K562 (cell line): ENCODE measurements at regions not wholly inside any gene's neighbourhood (a gene's known extent, or its start where the extent isn't known, plus 50 kb on each side); places are given as distances from the start of the nearest gene placed in this dataset.

Experiments
- ATAC-seq: fragments of 200-7000 bp; cut with Tn5 transposase; 3 replicates; pipeline ENCODE4 v1.9.1; 2020; ENCODE audit warnings: moderate library complexity
- BruUV-seq: library from RNA; stranded (reverse); fragments of 400-500 nt; replicated peaks from 2 replicates; lab custom pipeline; 2021; lab: Mats Ljungman, UMichigan
- CTCF ChIA-PET: fragments of 300-600 bp; formaldehyde crosslinking; extraction: SDS; loops from one replicate; lab custom pipeline; 2021; ENCODE audit warnings: low intra/inter-chr PET ratio; lab: Yijun Ruan, JAX
- POLR2A ChIA-PET: fragments of 300-600, 350-650 bp; sonication (Branson Sonifier 250); formaldehyde crosslinking; extraction: SDS; loops from one replicate; lab custom pipeline; 2021; ENCODE audit warnings: antibody characterized with exemption, inconsistent platforms; lab: Yijun Ruan, JAX
- DNase-seq, 4 experiments: peaks; one replicate each; pipeline versions ENCODE4 v3.0.0 to v3.0.0-alpha.2; 2011 to 2018; ENCODE audit warnings: low spot score in 3 of 4, mixed read lengths in 3 of 4; ENCODE audit errors: extremely low read depth in 1 of 4
- FAIRE-seq: peaks from 2 replicates; lab custom pipeline; 2011; peaks lifted over from hg19 to GRCh38; lab: Jason Lieb, UNC
- H2AFZ ChIP-seq: 2 replicates; pipeline ENCODE4 v1.6.0; 2011; ENCODE audit warnings: low read depth, low read length, control low read depth, inconsistent platforms
- H3K27ac ChIP-seq: fragments of 200-600 bp; 3 replicates; pipeline ENCODE4 v1.8.0; 2011; ENCODE audit warnings: low read depth, mild to moderate bottlenecking, control low read depth, inconsistent platforms, low read length, moderate library complexity, mixed read lengths; ENCODE audit errors: extremely low read depth
- H3K27me3 ChIP-seq, 2 experiments: fragments of 300-600 bp in 1 of 2; 2 replicates in 1 of 2; 3 replicates in 1 of 2; pipeline versions ENCODE4 v1.6.0 to v1.8.0; 2011; ENCODE audit warnings: inconsistent platforms in 2 of 2, low read length in 2 of 2, mild to moderate bottlenecking in 1 of 2, mixed read lengths in 1 of 2, moderate library complexity in 1 of 2; ENCODE audit not compliant: control insufficient read depth in 2 of 2, insufficient read depth in 2 of 2
- H3K36me3 ChIP-seq: fragments of 300-600 bp; 3 replicates; pipeline ENCODE4 v1.8.0; 2011; ENCODE audit warnings: mild to moderate bottlenecking, low read length, inconsistent platforms; ENCODE audit not compliant: control insufficient read depth, insufficient read depth
- H3K4me1 ChIP-seq, 2 experiments: fragments of 200-600 bp in 1 of 2; replicated peaks in 1 of 2; 2 replicates in 1 of 2; 3 replicates in 1 of 2; pipeline versions ENCODE4 v1.5.1 to v1.8.0; 2011; ENCODE audit warnings: inconsistent platforms in 2 of 2, low read length in 2 of 2, mild to moderate bottlenecking in 1 of 2, mixed read lengths in 1 of 2, moderate library complexity in 1 of 2; ENCODE audit not compliant: control insufficient read depth in 2 of 2, insufficient read depth in 2 of 2
- H3K4me2 ChIP-seq: 2 replicates; pipeline ENCODE4 v1.6.1; 2011; ENCODE audit warnings: low read length, control low read depth, inconsistent platforms, mixed read lengths; ENCODE audit not compliant: insufficient read depth
- H3K4me3 ChIP-seq: fragments of 200-600 bp; sonication (generic), shearing (Covaris generic); 2 replicates; pipeline ENCODE4 v1.5.1; 2016; ENCODE audit warnings: control low read depth, inconsistent platforms
- H3K79me2 ChIP-seq: fragments of 200-600 bp; 3 replicates; pipeline ENCODE4 v1.8.0; 2011; ENCODE audit warnings: low read length, inconsistent platforms; ENCODE audit not compliant: control insufficient read depth, insufficient read depth
- H3K9ac ChIP-seq, 2 experiments: 2 replicates each; pipeline versions ENCODE4 v1.6.0 to v1.6.1; 2011; ENCODE audit warnings: low read depth in 2 of 2, low read length in 2 of 2, control low read depth in 1 of 2, inconsistent platforms in 1 of 2, mild to moderate bottlenecking in 1 of 2, mixed read lengths in 1 of 2; ENCODE audit not compliant: insufficient read depth in 1 of 2
- H3K9me1 ChIP-seq: one replicate; pipeline ENCODE4 v1.6.0; 2011; ENCODE audit warnings: inconsistent platforms, mild to moderate bottlenecking, low read length, moderate library complexity; ENCODE audit not compliant: control insufficient read depth, insufficient read depth
- H3K9me3 ChIP-seq: replicated peaks from 2 replicates; pipeline ENCODE4 v1.5.1; 2011; ENCODE audit warnings: low read depth, low read length, inconsistent platforms; ENCODE audit not compliant: control insufficient read depth, insufficient read depth
- H4K20me1 ChIP-seq: replicated peaks from 2 replicates; pipeline ENCODE4 v1.6.1; 2011; ENCODE audit warnings: low read length, inconsistent platforms, mixed read lengths; ENCODE audit not compliant: control insufficient read depth, insufficient read depth
- CBX5 ChIP-seq: IDR thresholded peaks from 2 replicates; pipeline ENCODE4 v1.6.1; 2014; ENCODE audit warnings: low read depth, borderline replicate concordance
- CGGBP1 ChIP-seq: fragments of 250-450 bp; sonication (Bioruptor Pico); IDR thresholded peaks from 2 replicates; pipeline ENCODE4 v1.9.0; 2021; ENCODE audit warnings: mild to moderate bottlenecking
- MLX ChIP-seq, 2 experiments: fragments of 450-650 bp in 1 of 2; sonication (generic) in 1 of 2; formaldehyde crosslinking; conservative IDR thresholded peaks; 2 replicates each; pipeline versions ENCODE4 v1.4.0 to v1.8.1; 2020 to 2022; ENCODE audit warnings: mild to moderate bottlenecking in 1 of 2, missing genetic modification reagents in 1 of 2
- XRCC3 ChIP-seq: fragments of 450-650 bp; IDR thresholded peaks from 2 replicates; pipeline ENCODE4 v1.6.1; 2017; ENCODE audit warnings: mild to moderate bottlenecking, moderate library complexity
- ZNF778 ChIP-seq: fragments of 450-650 bp; formaldehyde crosslinking; IDR thresholded peaks from 2 replicates; pipeline ENCODE4 v1.4.0; 2020; ENCODE audit warnings: mild to moderate bottlenecking, moderate library complexity
- WGBS: fragments of 100-300 bp; shearing (Covaris generic); methylation state at CpG from one replicate; pipeline ENCODE4 v1.1.6; 2016; ENCODE audit warnings: low coverage, mixed read lengths; ENCODE audit not compliant: insufficient coverage; ENCODE audit errors: missing lambda C conversion rate; 5-methylcytosine and 5-hydroxymethylcytosine counted together
- in situ Hi-C: fragments of 300-500 bp; cut with MboI; formaldehyde crosslinking; loops from 4 replicates; pipeline ENCODE4 v1.15.0; 2018; ENCODE audit warnings: inconsistent platforms, mixed read lengths
- intact Hi-C: fragments of 100-400 bp; cut with micrococcal nuclease; formaldehyde crosslinking; loops from 2 replicates; pipeline ENCODE4 v1.14.2; 2022
- TF ChIP-seq, protein P1 (sequence below): fragments of 250-450 bp; sonication (Bioruptor Pico); IDR thresholded peaks from 2 replicates; pipeline ENCODE4 v1.8.0; 2022; ENCODE audit warnings: inconsistent platforms

DNA sequence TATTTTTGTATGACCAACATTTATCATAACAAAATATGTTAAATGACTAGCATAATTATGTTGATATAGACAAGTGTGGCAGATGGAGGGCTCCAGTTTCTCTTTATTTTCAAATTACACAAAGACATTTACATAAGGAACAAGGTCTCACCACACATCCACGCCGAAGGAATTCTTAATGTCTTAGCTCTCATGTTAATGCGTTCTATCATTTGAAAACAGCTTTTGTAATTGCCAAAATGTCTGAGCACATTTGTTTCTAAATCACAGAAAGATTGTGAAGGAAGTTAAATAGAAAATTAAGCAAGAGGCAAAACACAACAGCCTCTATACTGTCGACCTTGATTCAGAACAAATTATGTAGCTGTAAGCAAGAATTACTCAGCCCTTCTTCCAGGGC lies 223.0 kb upstream of the NR5A2 start:
- intact Hi-C loops (no loop called here), in situ Hi-C loops (no loop called here)
- CTCF ChIA-PET, result no interaction called here
- no peak for DNase-seq
- no peak for ATAC-seq
- Histone ChIP-seq H3K79me2 (no peaks in the 10 kb centered on the region), H3K27me3 (no peaks in the 10 kb centered on the region), H4K20me1 (no peaks in the 10 kb centered on the region), H3K9me3 (no peaks in the 10 kb centered on the region), H3K36me3 (no peaks in the 10 kb centered on the region), H3K9me1 (no peaks in the 10 kb centered on the region), H2AFZ (no peak overlapping the region), H3K9ac (no peak overlapping the region), H3K27ac (no peak overlapping the region), H3K4me2 (no peak overlapping the region), H3K4me3 (no peak overlapping the region), H3K4me1 (no peaks in the 10 kb centered on the region)
- POLR2A ChIA-PET, result no interaction called here
- WGBS, result under 1% methylated on average over 4 of the region's 4 CpGs
- FAIRE-seq, result no peak
- no TSS peak for BruUV-seq
- TF ChIP-seq, protein P1, sequence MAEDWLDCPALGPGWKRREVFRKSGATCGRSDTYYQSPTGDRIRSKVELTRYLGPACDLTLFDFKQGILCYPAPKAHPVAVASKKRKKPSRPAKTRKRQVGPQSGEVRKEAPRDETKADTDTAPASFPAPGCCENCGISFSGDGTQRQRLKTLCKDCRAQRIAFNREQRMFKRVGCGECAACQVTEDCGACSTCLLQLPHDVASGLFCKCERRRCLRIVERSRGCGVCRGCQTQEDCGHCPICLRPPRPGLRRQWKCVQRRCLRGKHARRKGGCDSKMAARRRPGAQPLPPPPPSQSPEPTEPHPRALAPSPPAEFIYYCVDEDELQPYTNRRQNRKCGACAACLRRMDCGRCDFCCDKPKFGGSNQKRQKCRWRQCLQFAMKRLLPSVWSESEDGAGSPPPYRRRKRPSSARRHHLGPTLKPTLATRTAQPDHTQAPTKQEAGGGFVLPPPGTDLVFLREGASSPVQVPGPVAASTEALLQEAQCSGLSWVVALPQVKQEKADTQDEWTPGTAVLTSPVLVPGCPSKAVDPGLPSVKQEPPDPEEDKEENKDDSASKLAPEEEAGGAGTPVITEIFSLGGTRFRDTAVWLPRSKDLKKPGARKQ, result no peak
- TF ChIP-seq XRCC3 (no peak), ZNF778 (CRISPR knock-in tag) (no peak), CBX5 (no peak), CGGBP1 (CRISPR knock-in tag) (no peak), MLX (CRISPR knock-in tag; conservative IDR thresholded peaks at IDR 0.05) (no peak)
